IPS-15b (cell line): ENCODE measurements at regions not wholly inside any gene's neighbourhood (a gene's known extent, or its start where the extent isn't known, plus 50 kb on each side); places are given as distances from the start of the nearest gene placed in this dataset.

ENCODE experiments used
- H3K27me3 ChIP-seq: one replicate; pipeline ENCODE4 v1.6.1; 2013; ENCODE audit warnings: low read length; ENCODE audit not compliant: control insufficient read depth, insufficient read depth
- H3K36me3 ChIP-seq: one replicate; pipeline ENCODE4 v1.6.1; 2013; ENCODE audit warnings: low read length; ENCODE audit not compliant: control insufficient read depth, insufficient read depth
- H3K4me1 ChIP-seq: one replicate; pipeline ENCODE4 v1.6.1; 2013; ENCODE audit warnings: mild to moderate bottlenecking, low read length; ENCODE audit not compliant: control insufficient read depth, insufficient read depth
- H3K4me3 ChIP-seq: one replicate; pipeline ENCODE4 v1.5.1; 2013; ENCODE audit warnings: low read depth, low read length
- H3K9ac ChIP-seq: one replicate; pipeline ENCODE4 v1.6.1; 2013; ENCODE audit warnings: low read depth, mild to moderate bottlenecking, low read length
- H3K9me3 ChIP-seq: one replicate; pipeline ENCODE4 v1.6.1; 2013; ENCODE audit warnings: mild to moderate bottlenecking, low read length; ENCODE audit not compliant: control insufficient read depth, insufficient read depth

- no peaks in the 10 kb centered on the region for H3K4me1 ChIP-seq
- H3K27me3 ChIP-seq = no peaks in the 10 kb centered on the region
- H3K9me3 ChIP-seq = no peaks in the 10 kb centered on the region
- no peak overlapping the region for H3K9ac ChIP-seq
- H3K4me3 ChIP-seq = no peak overlapping the region
- no peaks in the 10 kb centered on the region for H3K36me3 ChIP-seq
Observed at GRCh38 chr13:105537113-105537512, 998.3 kb downstream of the EFNB2 start.

DNA sequence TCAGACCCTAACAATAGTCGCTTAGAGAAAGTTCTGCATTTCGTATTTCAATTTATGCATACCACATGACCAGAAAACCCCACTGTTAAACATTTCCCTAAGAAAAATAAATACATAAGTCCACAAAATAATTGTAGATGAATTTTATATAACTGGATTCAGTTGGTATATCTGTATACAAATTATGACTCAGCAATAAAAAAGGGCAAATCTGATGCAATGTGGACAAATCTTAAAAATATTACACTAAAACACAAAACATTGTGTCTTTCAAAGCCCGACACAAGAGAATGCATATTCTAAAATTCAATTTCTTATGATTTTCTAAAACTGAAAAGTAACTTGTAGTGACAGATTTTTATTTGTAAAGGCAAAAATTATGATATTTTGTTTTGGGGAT is 1005.0 kb downstream of the EFNB2 start:
- no peaks in the 10 kb centered on the region for H3K36me3 ChIP-seq
- H3K9me3 ChIP-seq = no peaks in the 10 kb centered on the region
- H3K4me3 ChIP-seq = no peak overlapping the region
- H3K27me3 ChIP-seq = no peaks in the 10 kb centered on the region
- H3K4me1 ChIP-seq = no peaks in the 10 kb centered on the region
- no peak overlapping the region for H3K9ac ChIP-seq

- H3K4me3 ChIP-seq = no peak overlapping the region
- no peaks in the 10 kb centered on the region for H3K9me3 ChIP-seq
- H3K36me3 ChIP-seq = no peaks in the 10 kb centered on the region
- H3K9ac ChIP-seq = no peak overlapping the region
- no peaks in the 10 kb centered on the region for H3K27me3 ChIP-seq
- H3K4me1 ChIP-seq = no peaks in the 10 kb centered on the region
Observed at GRCh38 chr13:105527127-105527526, 1008.3 kb downstream of the EFNB2 start.

DNA sequence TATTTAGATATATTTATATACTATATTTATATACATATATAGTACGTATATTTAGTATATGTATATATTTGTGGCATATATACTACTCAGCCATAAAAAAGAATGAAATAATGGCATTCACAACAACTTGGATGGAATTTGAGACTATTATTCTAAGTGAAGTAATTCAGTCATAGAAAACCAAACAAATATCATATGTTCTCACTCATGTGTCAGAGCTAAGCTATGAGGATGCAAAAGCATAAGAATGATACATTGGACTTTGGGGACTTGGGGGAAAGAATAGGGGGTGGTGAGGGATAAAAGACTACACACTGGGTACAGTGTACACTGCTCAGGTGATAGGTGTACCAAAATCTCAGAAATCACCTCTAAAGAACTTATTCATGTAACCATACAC is 1015.7 kb downstream of the EFNB2 start:
- Histone ChIP-seq H3K4me3 (no peak overlapping the region), H3K4me1 (no peaks in the 10 kb centered on the region), H3K36me3 (no peaks in the 10 kb centered on the region), H3K27me3 (no peaks in the 10 kb centered on the region), H3K9me3 (no peaks in the 10 kb centered on the region), H3K9ac (no peak overlapping the region)

GRCh38 chr13:105518086-105518485 is 1017.4 kb downstream of the EFNB2 start:
- Histone ChIP-seq H3K9me3 (no peaks in the 10 kb centered on the region), H3K27me3 (no peaks in the 10 kb centered on the region), H3K4me1 (no peaks in the 10 kb centered on the region), H3K4me3 (no peak overlapping the region), H3K9ac (no peak overlapping the region), H3K36me3 (no peaks in the 10 kb centered on the region)

DNA sequence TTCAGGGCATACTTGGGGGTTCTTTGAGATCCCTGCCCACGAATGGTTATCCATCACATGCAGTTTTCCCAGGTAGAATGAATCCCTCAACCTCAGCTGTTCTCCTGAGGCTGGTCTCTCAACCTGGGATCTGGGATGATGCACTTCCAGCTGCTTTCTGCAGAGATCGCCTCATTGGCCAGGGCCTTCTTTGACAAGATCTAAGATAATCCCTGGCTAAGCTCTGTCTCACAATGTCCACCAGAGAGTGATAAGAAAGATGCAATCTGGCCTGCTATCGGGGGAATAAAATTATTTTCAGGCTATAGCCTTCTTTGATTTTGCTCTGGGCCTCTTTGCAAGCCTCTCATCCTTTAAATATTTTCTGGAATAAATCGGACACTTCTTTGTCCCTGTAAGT is 1021.1 kb downstream of the EFNB2 start:
- Histone ChIP-seq H3K4me3 (no peak overlapping the region), H3K4me1 (no peaks in the 10 kb centered on the region), H3K9ac (no peak overlapping the region), H3K9me3 (no peaks in the 10 kb centered on the region), H3K27me3 (no peaks in the 10 kb centered on the region), H3K36me3 (no peaks in the 10 kb centered on the region)

- no peak overlapping the region for H3K9ac ChIP-seq
- H3K9me3 ChIP-seq = no peaks in the 10 kb centered on the region
- H3K4me1 ChIP-seq = no peaks in the 10 kb centered on the region
- no peaks in the 10 kb centered on the region for H3K36me3 ChIP-seq
- H3K4me3 ChIP-seq = no peak overlapping the region
- H3K27me3 ChIP-seq = no peaks in the 10 kb centered on the region
Observed at GRCh38 chr13:105513448-105513847, 1022.0 kb downstream of the EFNB2 start.

DNA sequence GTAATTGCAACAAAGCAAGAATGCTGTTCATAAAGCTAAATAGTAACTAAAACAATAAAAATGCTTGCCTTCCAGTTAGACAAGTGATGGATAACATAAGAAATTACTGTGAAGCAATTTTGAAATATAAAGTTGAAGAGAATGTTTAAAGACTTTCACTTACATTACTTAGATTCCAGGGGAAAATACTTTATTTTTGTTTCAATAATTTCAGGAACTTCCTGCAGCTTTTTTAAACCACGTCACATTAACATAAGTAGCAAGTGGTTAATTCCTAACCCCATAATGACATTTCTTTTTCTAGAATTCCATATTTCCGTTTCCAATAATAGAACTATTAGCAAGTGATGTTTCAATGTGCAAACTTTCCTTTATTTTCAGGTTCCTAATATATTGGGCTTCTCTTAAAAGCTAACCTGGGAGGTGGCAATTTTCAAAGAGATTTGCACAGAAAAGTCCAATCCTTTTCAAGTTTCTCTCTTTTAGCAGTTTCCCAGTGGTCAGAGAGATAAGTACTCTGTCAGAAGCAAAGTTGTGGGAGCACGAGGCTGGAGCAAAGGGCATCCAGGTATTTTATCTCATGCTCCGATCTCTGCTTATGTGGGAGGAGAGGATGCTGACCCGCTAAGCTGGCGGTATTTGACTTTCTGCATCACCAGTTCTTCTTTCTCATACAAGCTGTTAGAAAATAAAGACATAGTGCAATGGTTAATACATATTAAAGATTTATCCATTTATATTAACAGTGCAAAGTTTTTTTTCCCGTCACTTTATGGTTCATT is 1025.3 kb downstream of the EFNB2 start:
- Histone ChIP-seq H3K9me3 (no peaks in the 10 kb centered on the region), H3K9ac (no peak overlapping the region), H3K27me3 (no peaks in the 10 kb centered on the region), H3K36me3 (no peaks in the 10 kb centered on the region), H3K4me1 (no peaks in the 10 kb centered on the region), H3K4me3 (no peak overlapping the region)

DNA sequence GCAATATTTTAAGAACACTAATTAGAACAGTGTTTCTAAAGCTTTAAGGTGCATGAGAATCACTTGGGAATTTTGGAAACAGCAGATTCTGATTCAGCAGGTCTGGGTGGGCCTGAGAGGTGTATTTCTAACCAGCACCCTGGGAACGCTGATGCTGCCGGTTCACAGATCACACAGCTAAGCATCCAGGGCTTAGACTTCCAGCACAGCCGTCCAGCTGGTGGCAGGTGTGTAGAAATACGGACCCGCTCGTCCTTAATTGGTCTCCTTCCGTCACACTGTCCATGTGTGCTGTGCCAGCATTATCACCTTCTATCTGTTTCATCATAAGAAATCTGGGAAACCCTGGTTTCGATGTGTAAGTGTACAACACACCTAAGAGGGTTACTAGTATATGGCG is 1029.0 kb downstream of the EFNB2 start:
- Histone ChIP-seq H3K4me3 (no peak overlapping the region), H3K36me3 (no peaks in the 10 kb centered on the region), H3K27me3 (no peaks in the 10 kb centered on the region), H3K4me1 (peaks cover 4% of the 10 kb centered on the region), H3K9me3 (no peaks in the 10 kb centered on the region), H3K9ac (no peak overlapping the region)

DNA sequence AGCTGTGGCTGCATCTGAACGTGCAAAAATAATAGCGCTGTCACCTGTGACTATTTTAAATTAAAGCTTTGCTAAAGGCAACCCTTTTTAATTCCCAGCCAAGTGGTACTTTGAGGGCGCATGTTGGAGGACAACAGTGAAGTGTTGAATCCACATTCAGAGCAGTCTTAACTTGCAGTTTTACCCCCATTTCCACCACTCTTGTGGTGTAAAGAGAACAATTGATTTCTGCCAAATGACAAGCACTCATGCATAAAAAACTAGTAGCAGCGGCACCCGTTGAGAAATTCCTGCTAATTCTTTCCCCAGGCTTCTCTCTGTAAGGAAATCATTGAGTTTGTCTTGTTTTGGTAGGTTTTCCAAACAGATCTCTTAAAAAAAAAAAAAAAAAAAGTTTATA is 1033.3 kb downstream of the EFNB2 start:
- Histone ChIP-seq H3K9me3 (no peaks in the 10 kb centered on the region), H3K4me1 (peaks cover 4% of the 10 kb centered on the region), H3K9ac (no peak overlapping the region), H3K4me3 (no peak overlapping the region), H3K27me3 (no peaks in the 10 kb centered on the region), H3K36me3 (no peaks in the 10 kb centered on the region)

DNA sequence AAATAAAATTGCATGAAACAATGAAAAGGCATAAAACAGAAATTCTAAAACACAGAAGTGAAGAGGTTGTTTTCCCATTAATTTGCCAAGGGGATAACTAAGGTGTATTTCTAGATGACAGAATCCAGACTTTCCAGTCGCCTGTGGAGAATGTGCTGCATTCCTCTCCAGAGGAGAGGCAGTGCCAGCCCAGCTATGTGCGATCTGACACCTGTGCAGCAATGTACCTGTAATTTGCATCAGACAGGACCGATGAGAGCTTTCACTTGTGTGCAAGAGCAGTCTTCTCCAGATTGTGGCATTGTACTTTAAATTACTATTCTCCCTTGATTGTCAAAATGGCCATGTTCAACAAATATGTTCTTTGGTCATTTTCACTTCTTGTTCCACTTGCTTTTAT is 1037.9 kb downstream of the EFNB2 start:
- no peaks in the 10 kb centered on the region for H3K9me3 ChIP-seq
- no peak overlapping the region for H3K9ac ChIP-seq
- H3K4me3 ChIP-seq = no peak overlapping the region
- H3K4me1 ChIP-seq = peaks cover 4% of the 10 kb centered on the region
- H3K36me3 ChIP-seq = no peaks in the 10 kb centered on the region
- no peaks in the 10 kb centered on the region for H3K27me3 ChIP-seq

DNA sequence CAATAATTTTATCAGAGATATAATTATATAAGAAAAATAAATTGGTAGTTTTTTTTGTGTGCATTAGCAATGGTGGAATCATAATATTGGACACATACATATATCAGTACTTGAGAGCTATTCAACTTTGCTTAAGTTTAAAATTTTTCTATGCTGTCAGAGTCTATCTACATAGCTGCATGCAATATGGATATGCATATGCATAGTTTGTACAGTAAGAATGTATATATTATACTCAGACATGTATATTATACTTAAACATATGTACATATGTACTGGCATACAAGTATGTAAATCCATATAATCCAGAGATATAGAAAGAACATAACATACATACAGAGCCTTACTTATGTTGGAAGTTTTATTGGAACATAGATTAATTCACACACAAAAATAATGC is 1043.2 kb downstream of the EFNB2 start:
- Histone ChIP-seq H3K9me3 (no peaks in the 10 kb centered on the region), H3K9ac (no peak overlapping the region), H3K4me3 (no peak overlapping the region), H3K27me3 (no peaks in the 10 kb centered on the region), H3K36me3 (no peaks in the 10 kb centered on the region), H3K4me1 (peaks cover 10% of the 10 kb centered on the region)
